CD14-positive monocyte (primary cell): ENCODE measurements at regions not wholly inside any gene's neighbourhood (a gene's known extent, or its start where the extent isn't known, plus 50 kb on each side); places are given as distances from the start of the nearest gene placed in this dataset.
"Not testable (repeated sequence)": the region's sequence is repeated elsewhere in the genome, so short reads cannot be mapped to it uniquely, and the experiment has no call there.

Experiments
- DNase-seq, 3 donors: peaks; one replicate each; pipeline ENCODE4 v3.0.0-alpha.2; 2011 to 2022
- H2AFZ ChIP-seq: 2 replicates; pipeline ENCODE4 v1.6.0; 2012; ENCODE audit warnings: mild to moderate bottlenecking, low read depth, low read length, inconsistent platforms; ENCODE audit not compliant: insufficient read depth, poor library complexity, severe bottlenecking
- H3K27ac ChIP-seq, 2 donors: 1 replicate in 1 of 2; 2 replicates in 1 of 2; pipeline ENCODE4 v1.5.1; 2012 to 2013; ENCODE audit warnings: low read length in 2 of 2, control low read depth in 1 of 2, inconsistent platforms in 1 of 2, low read depth in 1 of 2, mild to moderate bottlenecking in 1 of 2
- H3K27me3 ChIP-seq, 2 donors: one replicate each; pipeline versions ENCODE4 v1.6.0 to v1.6.1; 2011 to 2013; ENCODE audit warnings: low read length in 2 of 2; ENCODE audit not compliant: control insufficient read depth in 2 of 2, insufficient read depth in 2 of 2
- H3K36me3 ChIP-seq, 2 donors: replicated peaks in 1 of 2; 1 replicate in 1 of 2; 2 replicates in 1 of 2; pipeline versions ENCODE4 v1.5.1 to v1.6.1; 2012 to 2013; ENCODE audit warnings: low read length in 2 of 2, control low read depth in 1 of 2, inconsistent platforms in 1 of 2, mild to moderate bottlenecking in 1 of 2; ENCODE audit not compliant: insufficient read depth in 2 of 2, control insufficient read depth in 1 of 2
- H3K4me1 ChIP-seq, 2 donors: 1 replicate in 1 of 2; 2 replicates in 1 of 2; pipeline versions ENCODE4 v1.5.1 to v1.6.1; 2012 to 2013; ENCODE audit warnings: low read length in 2 of 2, control low read depth in 1 of 2, inconsistent platforms in 1 of 2, mild to moderate bottlenecking in 1 of 2, moderate library complexity in 1 of 2; ENCODE audit not compliant: insufficient read depth in 2 of 2, control insufficient read depth in 1 of 2
- H3K4me2 ChIP-seq: replicated peaks from 2 replicates; pipeline ENCODE3; 2012; ENCODE audit warnings: low read length, moderate library complexity, mild to moderate bottlenecking; ENCODE audit not compliant: poor library complexity, severe bottlenecking; ENCODE audit errors: extremely low read depth
- H3K4me3 ChIP-seq, 3 experiments: fragments of 200-600 bp in 1 of 3; sonication (generic) in 1 of 3; replicated peaks in 1 of 3; 1 replicate in 2 of 3; 2 replicates in 1 of 3; pipeline ENCODE4 v1.5.1; 2011 to 2013; ENCODE audit warnings: low read length in 3 of 3, mild to moderate bottlenecking in 3 of 3, control low read depth in 2 of 3, low read depth in 2 of 3, inconsistent platforms in 1 of 3, moderate library complexity in 1 of 3
- H3K79me2 ChIP-seq: 2 replicates; pipeline ENCODE4 v1.6.0; 2012; ENCODE audit warnings: mild to moderate bottlenecking, control low read depth, inconsistent platforms, low read length, moderate library complexity; ENCODE audit not compliant: insufficient read depth
- H3K9ac ChIP-seq: 2 replicates; pipeline ENCODE4 v1.6.0; 2017; ENCODE audit warnings: low read length, mild to moderate bottlenecking; ENCODE audit not compliant: insufficient read depth, poor library complexity, severe bottlenecking
- H3K9me3 ChIP-seq, 2 donors: replicated peaks in 1 of 2; 1 replicate in 1 of 2; 2 replicates in 1 of 2; pipeline versions ENCODE4 v1.5.1 to v1.6.1; 2012 to 2013; ENCODE audit warnings: low read length in 2 of 2, control low read depth in 1 of 2; ENCODE audit not compliant: control insufficient read depth in 1 of 2, insufficient read depth in 1 of 2
- H4K20me1 ChIP-seq: 2 replicates; pipeline ENCODE4 v1.6.0; 2012; ENCODE audit warnings: mild to moderate bottlenecking, low read length, control low read depth, moderate library complexity; ENCODE audit not compliant: insufficient read depth
- H3K27ac Mint-ChIP-seq, 7 donors: one replicate each; pipeline ENCODE4 v1.8.0; 2020; ENCODE audit warnings: mild to moderate bottlenecking in 7 of 7, mixed read lengths in 7 of 7, moderate library complexity in 6 of 7, inconsistent platforms in 2 of 7
- H3K27me3 Mint-ChIP-seq, 3 donors: one replicate each; pipeline ENCODE4 v1.8.0; 2021 to 2022; ENCODE audit warnings: low read depth in 3 of 3, mild to moderate bottlenecking in 3 of 3, mixed read lengths in 3 of 3, moderate library complexity in 3 of 3, inconsistent platforms in 1 of 3
- H3K36me3 Mint-ChIP-seq, 2 donors: one replicate each; pipeline ENCODE4 v1.8.0; 2020; ENCODE audit warnings: mixed read lengths in 2 of 2, inconsistent platforms in 1 of 2, mild to moderate bottlenecking in 1 of 2
- H3K4me1 Mint-ChIP-seq: one replicate; pipeline ENCODE4 v1.8.0; 2020; ENCODE audit warnings: mild to moderate bottlenecking, mixed read lengths
- H3K4me3 Mint-ChIP-seq, 2 donors: one replicate each; pipeline ENCODE4 v1.8.0; 2020; ENCODE audit warnings: mild to moderate bottlenecking in 2 of 2, mixed read lengths in 2 of 2, moderate library complexity in 1 of 2
- H3K9me3 Mint-ChIP-seq, 7 donors: one replicate each; pipeline ENCODE4 v1.8.0; 2020 to 2022; ENCODE audit warnings: mixed read lengths in 7 of 7, mild to moderate bottlenecking in 6 of 7, moderate library complexity in 6 of 7, inconsistent platforms in 2 of 7
- WGBS: methylation state at CpG from one replicate; pipeline ENCODE4 v1.1.5; 2013; ENCODE audit warnings: missing lambda C conversion rate; ENCODE audit not compliant: insufficient coverage; 5-methylcytosine and 5-hydroxymethylcytosine counted together
- intact Hi-C, 2 donors: fragments of 100-400 bp; cut with micrococcal nuclease; formaldehyde crosslinking; loops; one replicate each; pipeline versions ENCODE4 v1.15.0 to v1.15.1; 2023
- TF ChIP-seq, protein P1 (sequence below): fragments of 200-600 bp; IDR thresholded peaks from one replicate; pipeline ENCODE4 v1.8.0; 2022; ENCODE audit warnings: antibody characterized with exemption, mild to moderate bottlenecking

GRCh38 chr9:32200241-32200640 lies 184.2 kb upstream of the ACO1 start:
- no peaks in the 10 kb centered on the region for H3K36me3 Mint-ChIP-seq
- no peak overlapping the region for H3K27ac Mint-ChIP-seq
- no peak overlapping the region for H3K27ac ChIP-seq
- no peak overlapping the region for H2AFZ ChIP-seq
- DNase-seq, result no peak
- no peaks in the 10 kb centered on the region for H4K20me1 ChIP-seq
- intact Hi-C loops, result no loop called here
- H3K4me1 Mint-ChIP-seq, result no peaks in the 10 kb centered on the region
- H3K27me3 ChIP-seq, result no peaks in the 10 kb centered on the region
- H3K79me2 ChIP-seq, result no peaks in the 10 kb centered on the region
- H3K9me3 ChIP-seq, result no peaks in the 10 kb centered on the region
- H3K4me3 Mint-ChIP-seq, result no peak overlapping the region
- no peak overlapping the region for H3K9ac ChIP-seq
- no peak overlapping the region for H3K4me3 ChIP-seq
- peaks cover 0 to 3% (median 0%) of the 10 kb centered on the region in 7 donors for H3K9me3 Mint-ChIP-seq
- H3K4me1 ChIP-seq, result no peaks in the 10 kb centered on the region
- TF ChIP-seq, protein P1, sequence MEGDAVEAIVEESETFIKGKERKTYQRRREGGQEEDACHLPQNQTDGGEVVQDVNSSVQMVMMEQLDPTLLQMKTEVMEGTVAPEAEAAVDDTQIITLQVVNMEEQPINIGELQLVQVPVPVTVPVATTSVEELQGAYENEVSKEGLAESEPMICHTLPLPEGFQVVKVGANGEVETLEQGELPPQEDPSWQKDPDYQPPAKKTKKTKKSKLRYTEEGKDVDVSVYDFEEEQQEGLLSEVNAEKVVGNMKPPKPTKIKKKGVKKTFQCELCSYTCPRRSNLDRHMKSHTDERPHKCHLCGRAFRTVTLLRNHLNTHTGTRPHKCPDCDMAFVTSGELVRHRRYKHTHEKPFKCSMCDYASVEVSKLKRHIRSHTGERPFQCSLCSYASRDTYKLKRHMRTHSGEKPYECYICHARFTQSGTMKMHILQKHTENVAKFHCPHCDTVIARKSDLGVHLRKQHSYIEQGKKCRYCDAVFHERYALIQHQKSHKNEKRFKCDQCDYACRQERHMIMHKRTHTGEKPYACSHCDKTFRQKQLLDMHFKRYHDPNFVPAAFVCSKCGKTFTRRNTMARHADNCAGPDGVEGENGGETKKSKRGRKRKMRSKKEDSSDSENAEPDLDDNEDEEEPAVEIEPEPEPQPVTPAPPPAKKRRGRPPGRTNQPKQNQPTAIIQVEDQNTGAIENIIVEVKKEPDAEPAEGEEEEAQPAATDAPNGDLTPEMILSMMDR, result no peak
- no peaks in the 10 kb centered on the region for H3K36me3 ChIP-seq
- H3K4me2 ChIP-seq, result no peak overlapping the region
- H3K27me3 Mint-ChIP-seq, result no peaks in the 10 kb centered on the region

DNA sequence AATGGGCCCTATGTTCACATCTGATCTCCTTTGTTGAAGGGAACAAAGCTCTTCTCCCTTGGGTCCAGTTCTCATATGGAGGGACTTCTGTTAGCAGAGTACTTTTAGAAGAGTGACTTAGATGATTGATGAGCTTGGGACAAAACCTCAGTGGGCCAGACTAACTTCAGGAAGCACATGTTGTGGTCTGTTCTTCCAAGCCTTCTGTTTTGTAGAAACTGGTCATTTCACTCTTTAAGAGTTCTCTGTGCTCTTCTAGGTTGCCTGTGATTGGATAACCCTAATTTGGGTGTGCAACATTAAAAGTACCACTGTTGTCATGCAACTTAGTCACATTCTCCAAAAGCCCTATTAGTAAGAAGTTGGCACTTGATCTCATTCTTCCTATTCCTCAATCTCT lies 183.5 kb upstream of the ACO1 start:
- Mint-ChIP-seq H3K27me3 (no peaks in the 10 kb centered on the region), H3K9me3 (peaks cover 0 to 3% (median 0%) of the 10 kb centered on the region in 7 donors), H3K36me3 (no peaks in the 10 kb centered on the region), H3K27ac (no peak overlapping the region), H3K4me1 (no peaks in the 10 kb centered on the region), H3K4me3 (no peak overlapping the region)
- no peaks in the 10 kb centered on the region for H3K79me2 ChIP-seq
- H3K9ac ChIP-seq, result no peak overlapping the region
- no peaks in the 10 kb centered on the region for H3K27me3 ChIP-seq
- no peak overlapping the region for H3K27ac ChIP-seq
- no peaks in the 10 kb centered on the region for H3K36me3 ChIP-seq
- no peak for DNase-seq
- intact Hi-C loops, result no loop called here
- H2AFZ ChIP-seq, result no peak overlapping the region
- H3K4me3 ChIP-seq, result no peak overlapping the region
- H3K4me2 ChIP-seq, result no peak overlapping the region
- H4K20me1 ChIP-seq, result no peaks in the 10 kb centered on the region
- no peaks in the 10 kb centered on the region for H3K9me3 ChIP-seq
- no peaks in the 10 kb centered on the region for H3K4me1 ChIP-seq
- TF ChIP-seq, protein P1, result no peak

DNA sequence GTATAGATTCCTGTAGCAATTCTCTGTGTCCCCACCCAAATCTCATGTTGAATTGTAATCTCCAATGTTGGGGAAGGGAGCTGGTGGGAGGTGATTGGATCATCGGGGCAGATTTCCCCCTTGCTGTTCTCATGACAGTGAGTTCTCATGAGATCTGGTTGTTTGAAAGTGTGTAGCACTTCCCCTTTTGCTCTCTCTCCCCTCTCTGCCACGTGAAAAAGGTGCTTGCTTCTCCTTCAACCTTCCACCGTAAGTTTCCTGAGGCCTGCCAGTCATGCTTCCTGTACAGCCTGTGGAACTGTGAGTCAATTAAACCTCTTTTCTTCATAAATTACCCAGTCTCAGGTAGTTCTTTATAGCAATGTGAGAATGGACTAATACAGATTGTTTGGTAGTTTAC lies 175.3 kb upstream of the ACO1 start:
- H3K4me2 ChIP-seq, H3K36me3 Mint-ChIP-seq, H3K27me3 ChIP-seq, intact Hi-C loops, H3K4me3 ChIP-seq, H2AFZ ChIP-seq, H3K4me1 Mint-ChIP-seq, H4K20me1 ChIP-seq, DNase-seq, H3K27ac ChIP-seq, H3K27ac Mint-ChIP-seq, H3K79me2 ChIP-seq, H3K9me3 ChIP-seq, H3K27me3 Mint-ChIP-seq, H3K4me1 ChIP-seq, H3K4me3 Mint-ChIP-seq, H3K36me3 ChIP-seq, H3K9ac ChIP-seq: not testable (repeated sequence)
- no CpG with 5 or more reads among the region's 3 CpGs for WGBS
- H3K9me3 Mint-ChIP-seq, result peaks cover 2 to 16% (median 3%) of the 10 kb centered on the region in 7 donors
